ENCODE measurements at regions not wholly inside any gene's neighbourhood (a gene's known extent, or its start where the extent isn't known, plus 50 kb on each side); places are given as distances from the start of the nearest gene placed in this dataset.
"Not testable (repeated sequence)": the region's sequence is repeated elsewhere in the genome, so short reads cannot be mapped to it uniquely, and the experiment has no call there.

DNA sequence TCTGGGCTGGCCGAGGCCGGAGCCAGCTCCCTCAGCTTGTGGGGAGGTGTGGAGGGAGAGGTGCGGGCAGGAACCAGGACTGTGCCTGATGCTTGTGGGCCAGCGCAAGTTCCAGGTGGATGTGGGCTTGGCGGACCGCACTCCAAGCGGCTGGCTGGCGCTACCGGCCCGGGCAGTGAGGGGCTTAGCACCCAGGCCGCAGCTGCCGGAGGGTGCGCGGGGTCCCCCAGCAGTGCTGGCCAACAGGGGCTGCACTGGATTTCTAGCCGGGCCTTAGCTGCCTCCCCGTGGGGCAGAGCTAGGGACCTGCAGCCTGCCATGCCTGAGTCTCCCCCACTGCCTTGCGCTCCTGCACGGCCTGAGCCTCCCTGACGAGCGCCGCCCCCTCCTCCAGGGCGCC, 242.8 kb downstream of the CCSER2 start:
- no peak for DNase-seq (ENCODE audit: extremely low read depth, low read depth)

DNA sequence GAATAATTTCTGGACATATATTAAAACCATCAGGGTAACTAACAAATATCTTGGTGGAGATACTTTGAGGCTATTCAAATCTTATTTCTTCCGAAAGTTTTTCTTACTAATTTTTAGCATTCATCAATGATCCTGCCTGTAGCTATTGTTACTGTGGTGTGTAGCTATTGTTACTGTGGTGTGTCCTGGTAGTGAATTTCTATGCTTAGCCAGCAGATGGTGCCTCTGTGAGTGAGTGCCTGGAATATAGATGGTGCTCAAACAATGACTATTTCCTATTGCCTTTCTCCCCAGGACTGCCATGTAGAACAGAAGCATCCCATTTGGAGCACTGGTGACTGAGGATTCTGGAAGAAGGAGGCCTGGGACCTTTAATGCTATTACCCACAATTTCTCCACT, 245.7 kb downstream of the CCSER2 start:
- DNase-seq (ENCODE audit: extremely low read depth, low read depth): no peak

DNA sequence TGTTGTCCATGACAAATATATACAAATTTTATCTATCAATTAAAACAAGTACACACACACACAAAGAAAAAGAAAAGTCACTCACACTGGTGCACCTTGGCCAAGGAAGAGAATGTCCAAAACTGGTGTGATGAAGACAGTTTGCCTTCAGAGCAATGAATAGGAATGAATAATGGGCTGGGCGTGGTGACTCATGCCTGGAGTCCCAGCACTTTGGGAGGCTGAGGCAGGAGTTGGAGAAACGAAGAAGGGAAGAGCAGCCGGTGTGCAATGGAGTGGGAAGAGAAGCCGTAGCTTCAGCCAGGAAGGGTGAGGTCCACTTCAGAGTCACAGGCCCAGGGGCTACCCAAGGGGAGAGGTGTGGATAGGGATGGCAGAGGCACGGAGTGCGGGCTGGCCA, 253.6 kb downstream of the CCSER2 start:
- no peak for DNase-seq (ENCODE audit: extremely low read depth, low read depth)

DNA sequence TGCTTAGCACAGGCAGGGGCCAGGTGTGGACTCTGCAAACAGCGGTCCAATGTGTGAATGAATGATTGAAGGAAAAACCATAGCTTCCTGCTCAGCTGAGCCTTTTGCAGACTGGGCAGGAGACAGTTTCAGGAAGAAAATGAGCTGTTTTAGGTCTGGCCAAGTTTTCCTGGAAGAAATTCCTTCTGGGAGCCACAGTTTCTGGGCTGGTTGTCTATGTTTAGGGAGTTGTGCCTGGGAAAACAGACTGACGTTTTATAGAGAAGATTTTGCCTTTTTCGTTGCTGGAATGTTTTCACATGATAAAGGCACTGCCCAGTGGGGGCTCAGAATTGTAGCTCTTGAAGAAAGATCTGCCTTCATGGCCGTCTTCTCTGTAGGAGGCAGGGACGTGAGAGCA, 255.1 kb downstream of the CCSER2 start:
- DNase-seq (ENCODE audit: extremely low read depth, low read depth): no peak

GRCh38 chr10:84587789-84588188, 259.4 kb downstream of the CCSER2 start:
- no peak for DNase-seq (ENCODE audit: extremely low read depth, low read depth)

GRCh38 chr10:84588426-84588825, 260.0 kb downstream of the CCSER2 start:
- DNase-seq (ENCODE audit: extremely low read depth, low read depth): no peak

GRCh38 chr10:84588971-84589370, 260.6 kb downstream of the CCSER2 start:
- no peak for DNase-seq (ENCODE audit: extremely low read depth, low read depth)

GRCh38 chr10:84589526-84590205, 261.3 kb downstream of the CCSER2 start:
- no peak for DNase-seq (ENCODE audit: extremely low read depth, low read depth)

- DNase-seq (ENCODE audit: extremely low read depth, low read depth): no peak
Observed at GRCh38 chr10:84590327-84591193, 262.2 kb downstream of the CCSER2 start.

DNA sequence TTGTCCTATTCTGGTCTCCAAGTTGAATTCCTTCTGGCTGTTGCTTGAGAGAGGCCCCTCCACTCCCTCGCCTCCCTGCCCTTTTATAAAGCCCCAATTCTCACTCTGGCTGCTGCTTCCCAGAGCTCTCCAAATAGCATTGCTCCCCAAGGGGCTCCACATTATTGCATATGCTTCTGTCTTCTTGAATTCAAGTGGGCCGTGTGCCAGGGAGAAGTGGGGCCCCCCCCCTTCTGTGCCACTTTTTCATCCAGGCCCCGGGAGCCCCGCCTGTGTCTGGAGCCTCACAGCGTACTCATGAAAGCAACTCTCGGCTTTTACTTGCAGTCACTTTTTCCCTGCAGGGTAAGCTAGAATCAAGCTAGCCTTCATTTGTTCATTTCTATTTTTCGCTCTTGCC, 265.1 kb downstream of the CCSER2 start:
- no peak for DNase-seq (ENCODE audit: extremely low read depth, low read depth)

GRCh38 chr10:84596585-84596984, 268.2 kb downstream of the CCSER2 start:
- DNase-seq (ENCODE audit: extremely low read depth, low read depth): no peak

- DNase-seq (ENCODE audit: extremely low read depth, low read depth): no peak
Observed at GRCh38 chr10:84599254-84599653, 270.9 kb downstream of the CCSER2 start.

DNA sequence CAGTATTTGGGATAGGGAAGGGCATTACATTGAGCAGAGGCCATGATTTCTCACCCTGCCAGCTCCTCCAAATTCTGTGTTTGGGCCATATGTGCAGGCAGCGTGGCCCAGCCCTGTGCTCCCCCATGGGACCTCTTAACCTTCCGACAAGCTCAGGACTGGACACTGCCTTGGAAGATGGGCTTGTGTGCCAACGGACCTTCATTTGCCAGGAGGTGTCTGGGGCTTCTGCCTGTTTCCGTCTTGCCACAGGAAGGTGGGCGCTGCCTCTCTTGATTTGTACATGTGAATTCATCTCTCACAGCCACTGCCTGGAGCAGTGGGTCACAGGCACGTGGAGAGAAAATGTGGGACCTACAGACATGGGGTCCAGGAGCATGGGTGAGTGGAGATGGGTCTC, 272.6 kb downstream of the CCSER2 start:
- no peak for DNase-seq (ENCODE audit: extremely low read depth, low read depth)

DNA sequence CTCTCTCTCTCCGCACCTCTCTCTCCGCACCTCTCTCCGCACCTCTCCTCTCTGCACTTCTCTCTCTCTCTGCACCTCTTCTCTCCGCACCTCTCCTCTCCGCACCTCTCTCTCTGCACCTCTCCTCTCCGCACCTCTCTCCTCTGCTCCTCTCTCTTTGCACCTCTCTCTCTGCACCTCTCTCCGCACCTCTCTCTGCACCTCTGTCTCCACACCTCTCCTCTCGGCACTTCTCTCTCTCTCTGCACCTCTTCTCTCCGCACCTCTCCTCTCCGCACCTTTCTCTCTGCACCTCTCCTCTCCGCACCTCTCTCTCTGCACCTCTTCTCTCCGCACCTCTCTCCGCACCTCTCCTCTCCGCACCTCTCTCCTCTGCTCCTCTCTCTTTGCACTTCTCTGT, 274.2 kb downstream of the CCSER2 start:
- not testable (repeated sequence) for DNase-seq (ENCODE audit: extremely low read depth, low read depth)

GRCh38 chr10:84603971-84604370, 275.6 kb downstream of the CCSER2 start:
- no peak for DNase-seq (ENCODE audit: extremely low read depth, low read depth)

- no peak for DNase-seq (ENCODE audit: extremely low read depth, low read depth)
Observed at GRCh38 chr10:84605802-84606201, 277.4 kb downstream of the CCSER2 start.

- no peak for DNase-seq (ENCODE audit: extremely low read depth, low read depth)
Observed at GRCh38 chr10:84606428-84606827, 278.0 kb downstream of the CCSER2 start.

- DNase-seq (ENCODE audit: extremely low read depth, low read depth): no peak
Observed at GRCh38 chr10:84607044-84607443, 278.7 kb downstream of the CCSER2 start.

GRCh38 chr10:84607523-84607922, 279.1 kb downstream of the CCSER2 start:
- DNase-seq (ENCODE audit: extremely low read depth, low read depth): no peak

- DNase-seq (ENCODE audit: extremely low read depth, low read depth): no peak
Observed at GRCh38 chr10:84608126-84608525, 279.7 kb downstream of the CCSER2 start.

GRCh38 chr10:84613336-84614021, 285.1 kb downstream of the CCSER2 start:
- peak; percentile 52 for DNase-seq (ENCODE audit: extremely low read depth, low read depth)

Data from NCI-H460 (cell line).